ENCODE measurements at regions not wholly inside any gene's neighbourhood (a gene's known extent, or its start where the extent isn't known, plus 50 kb on each side); places are given as distances from the start of the nearest gene placed in this dataset.
A peak's percentile ranks its signal among the peaks of the same experiment; 100 is the strongest.
"Not testable (repeated sequence)": the region's sequence is repeated elsewhere in the genome, so short reads cannot be mapped to it uniquely, and the experiment has no call there.

DNA sequence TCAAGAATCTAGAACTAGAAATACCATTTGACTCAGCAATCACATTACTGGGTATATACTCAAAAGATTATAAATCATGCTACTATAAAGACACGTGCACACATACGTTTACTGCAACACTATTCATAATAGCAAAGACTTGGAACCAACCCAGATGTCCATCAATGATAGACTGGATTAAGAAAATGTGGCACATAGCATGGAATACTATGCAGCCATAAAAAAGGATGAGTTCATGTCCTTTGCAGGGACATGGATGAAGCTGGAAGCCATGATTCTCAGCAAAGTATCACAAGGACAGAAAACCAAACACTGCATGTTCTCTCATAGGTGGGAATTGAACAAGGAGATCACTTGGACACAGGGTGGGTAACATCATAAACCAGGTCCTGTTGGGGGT is 185.3 kb upstream of the ZNF322 start:
- H3K4me1 ChIP-seq (ENCODE audit: insufficient read depth, low read length); H3K36me3 ChIP-seq (ENCODE audit: insufficient read depth, low read length); H3K9ac ChIP-seq (ENCODE audit: low read depth, low read length): not testable (repeated sequence)

GRCh38 chr6:26857289-26857688 is 197.7 kb upstream of the ZNF322 start:
- not testable (repeated sequence) for H3K9me3 ChIP-seq (ENCODE audit: control insufficient read depth, insufficient read depth, low read length); H3K9ac ChIP-seq (ENCODE audit: low read depth, low read length); H3K36me3 ChIP-seq (ENCODE audit: insufficient read depth, low read length); H3K4me1 ChIP-seq (ENCODE audit: insufficient read depth, low read length)

More for the DNA sequence above, 185.3 kb upstream of the ZNF322 start:
- not testable (repeated sequence) for H3K9me3 ChIP-seq (ENCODE audit: control insufficient read depth, insufficient read depth, low read length)

DNA sequence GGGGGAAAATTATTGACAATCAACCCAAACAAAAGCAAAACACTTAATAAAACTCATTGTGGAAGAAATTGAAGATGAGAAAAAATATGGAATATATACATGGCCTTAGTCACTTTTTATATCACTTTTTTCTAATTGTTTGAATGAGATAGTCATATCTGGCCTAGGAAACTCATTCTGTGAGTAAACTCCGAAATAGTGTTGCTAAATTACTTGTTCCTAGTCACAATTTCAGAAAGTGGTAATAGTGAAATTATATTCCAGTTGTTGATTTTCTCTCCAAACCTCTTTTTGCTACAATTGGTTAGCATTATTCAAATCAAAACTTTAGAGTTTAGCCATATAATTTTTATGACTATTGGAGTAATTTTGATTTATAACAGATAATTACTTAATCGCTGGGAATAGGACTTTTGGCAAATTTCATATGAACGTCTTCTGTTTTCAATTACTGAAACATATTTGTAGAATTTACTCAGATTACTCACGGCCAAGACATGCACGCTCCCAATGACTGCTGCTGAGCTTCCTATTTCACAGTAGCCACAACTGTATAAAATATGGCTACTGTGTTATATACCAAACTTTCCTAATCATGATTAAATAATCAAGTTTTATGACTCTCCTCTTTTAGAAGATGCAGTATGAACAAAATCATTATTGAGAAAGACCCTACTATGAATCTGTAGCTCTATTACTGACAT is 199.7 kb upstream of the ZNF322 start:
- not testable (repeated sequence) for H3K9me3 ChIP-seq (ENCODE audit: control insufficient read depth, insufficient read depth, low read length); H3K36me3 ChIP-seq (ENCODE audit: insufficient read depth, low read length); H3K4me1 ChIP-seq (ENCODE audit: insufficient read depth, low read length); H3K9ac ChIP-seq (ENCODE audit: low read depth, low read length)

DNA sequence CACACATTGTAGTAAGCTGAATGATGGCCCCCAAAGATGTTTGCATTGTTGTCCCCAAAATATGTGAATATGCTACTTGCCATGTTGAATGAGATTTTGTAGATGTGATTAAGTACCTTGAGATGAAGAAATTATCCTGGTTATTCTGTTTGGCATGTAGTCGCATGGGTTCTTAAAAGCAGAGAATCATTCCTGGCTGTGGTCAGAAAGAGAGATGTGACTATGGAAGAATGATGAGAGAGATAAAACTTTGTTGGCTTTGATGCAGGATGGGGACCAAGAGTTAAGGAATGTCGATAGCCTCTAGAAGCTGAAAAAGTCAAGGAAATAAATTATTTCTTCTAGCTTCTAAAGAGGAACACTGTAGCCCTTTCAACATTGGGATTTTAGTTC is 200.2 kb upstream of the ZNF322 start:
- H3K36me3 ChIP-seq (ENCODE audit: insufficient read depth, low read length); H3K9ac ChIP-seq (ENCODE audit: low read depth, low read length); H3K9me3 ChIP-seq (ENCODE audit: control insufficient read depth, insufficient read depth, low read length); H3K4me1 ChIP-seq (ENCODE audit: insufficient read depth, low read length): not testable (repeated sequence)

GRCh38 chr6:26861913-26862312 is 202.4 kb upstream of the ZNF322 start:
- not testable (repeated sequence) for H3K9ac ChIP-seq (ENCODE audit: low read depth, low read length); H3K9me3 ChIP-seq (ENCODE audit: control insufficient read depth, insufficient read depth, low read length); H3K36me3 ChIP-seq (ENCODE audit: insufficient read depth, low read length); H3K4me1 ChIP-seq (ENCODE audit: insufficient read depth, low read length)

GRCh38 chr6:26863641-26864040 is 204.1 kb upstream of the ZNF322 start:
- H3K4me1 ChIP-seq (ENCODE audit: insufficient read depth, low read length); H3K9ac ChIP-seq (ENCODE audit: low read depth, low read length); H3K36me3 ChIP-seq (ENCODE audit: insufficient read depth, low read length); H3K9me3 ChIP-seq (ENCODE audit: control insufficient read depth, insufficient read depth, low read length): not testable (repeated sequence)

DNA sequence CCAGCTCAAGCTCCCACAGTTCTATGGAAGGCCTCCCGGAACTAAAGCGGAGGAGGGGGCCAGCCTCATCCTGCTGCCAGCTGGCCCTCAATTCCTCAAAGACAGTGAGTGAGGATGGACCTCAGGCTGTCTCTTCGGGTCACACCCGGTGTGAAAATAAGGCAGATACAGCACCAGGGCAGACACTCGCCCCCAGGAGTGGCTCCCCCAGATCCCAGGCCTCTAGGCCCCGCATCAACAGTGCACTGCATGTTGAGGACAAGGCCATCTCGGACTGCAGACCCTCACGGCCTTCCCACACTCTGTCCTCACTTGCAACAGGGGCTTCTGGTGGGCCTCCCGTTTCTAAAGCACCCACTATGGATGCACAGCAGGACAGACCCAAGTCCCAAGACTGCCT is 239.2 kb upstream of the ZNF322 start:
- not testable (repeated sequence) for H3K9me3 ChIP-seq (ENCODE audit: control insufficient read depth, insufficient read depth, low read length); H3K4me1 ChIP-seq (ENCODE audit: insufficient read depth, low read length); H3K36me3 ChIP-seq (ENCODE audit: insufficient read depth, low read length); H3K9ac ChIP-seq (ENCODE audit: low read depth, low read length)

- H3K4me1 ChIP-seq (ENCODE audit: insufficient read depth, low read length); H3K9ac ChIP-seq (ENCODE audit: low read depth, low read length); H3K36me3 ChIP-seq (ENCODE audit: insufficient read depth, low read length); H3K9me3 ChIP-seq (ENCODE audit: control insufficient read depth, insufficient read depth, low read length): not testable (repeated sequence)
These were observed 264.7 kb upstream of the ZNF322 start for GRCh38 chr6:26924206-26924605.

DNA sequence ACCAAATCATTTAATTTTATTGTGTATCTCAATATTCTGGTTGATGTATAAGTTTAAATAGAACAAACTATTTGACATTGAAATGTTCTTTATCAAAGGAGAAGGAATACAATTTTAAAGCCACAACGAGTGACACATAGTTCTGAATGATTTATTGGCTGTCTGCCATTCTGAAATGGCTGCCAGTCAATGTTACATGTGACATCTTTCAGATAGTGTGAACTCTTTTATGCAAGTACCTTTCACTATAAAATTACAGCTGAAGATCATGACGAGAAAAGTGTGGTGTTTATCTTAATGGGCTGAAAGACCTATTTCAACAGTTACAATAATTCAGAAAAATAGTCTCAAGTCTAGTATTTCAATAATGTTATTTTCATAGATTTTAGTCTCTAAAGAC is 268.6 kb upstream of the ZNF322 start:
- H3K9ac ChIP-seq (ENCODE audit: low read depth, low read length); H3K36me3 ChIP-seq (ENCODE audit: insufficient read depth, low read length); H3K9me3 ChIP-seq (ENCODE audit: control insufficient read depth, insufficient read depth, low read length); H3K4me1 ChIP-seq (ENCODE audit: insufficient read depth, low read length): not testable (repeated sequence)

DNA sequence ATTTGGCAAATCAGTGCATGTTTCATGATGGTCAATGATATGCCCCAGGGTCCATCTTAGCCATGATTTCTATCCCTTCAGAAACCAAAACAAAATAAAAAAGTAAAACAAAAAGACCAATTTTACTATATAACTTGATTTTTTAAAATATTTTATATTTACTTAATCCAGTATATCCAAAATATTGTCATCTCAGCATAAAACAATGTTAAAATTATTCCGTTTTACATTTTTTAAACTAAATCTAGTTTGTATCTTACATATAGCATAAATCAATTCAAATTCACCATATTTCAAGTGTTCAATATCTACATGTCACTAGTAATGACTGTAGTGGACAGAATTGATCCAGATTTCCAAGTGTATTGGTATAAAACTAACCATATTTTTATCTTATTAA is 277.7 kb upstream of the ZNF322 start:
- not testable (repeated sequence) for H3K4me1 ChIP-seq (ENCODE audit: insufficient read depth, low read length); H3K9me3 ChIP-seq (ENCODE audit: control insufficient read depth, insufficient read depth, low read length); H3K9ac ChIP-seq (ENCODE audit: low read depth, low read length); H3K36me3 ChIP-seq (ENCODE audit: insufficient read depth, low read length)

- H3K9me3 ChIP-seq (ENCODE audit: control insufficient read depth, insufficient read depth, low read length); H3K36me3 ChIP-seq (ENCODE audit: insufficient read depth, low read length); H3K9ac ChIP-seq (ENCODE audit: low read depth, low read length); H3K4me1 ChIP-seq (ENCODE audit: insufficient read depth, low read length): not testable (repeated sequence)
These were observed 291.7 kb upstream of the ZNF322 start for GRCh38 chr6:26951211-26951610.

DNA sequence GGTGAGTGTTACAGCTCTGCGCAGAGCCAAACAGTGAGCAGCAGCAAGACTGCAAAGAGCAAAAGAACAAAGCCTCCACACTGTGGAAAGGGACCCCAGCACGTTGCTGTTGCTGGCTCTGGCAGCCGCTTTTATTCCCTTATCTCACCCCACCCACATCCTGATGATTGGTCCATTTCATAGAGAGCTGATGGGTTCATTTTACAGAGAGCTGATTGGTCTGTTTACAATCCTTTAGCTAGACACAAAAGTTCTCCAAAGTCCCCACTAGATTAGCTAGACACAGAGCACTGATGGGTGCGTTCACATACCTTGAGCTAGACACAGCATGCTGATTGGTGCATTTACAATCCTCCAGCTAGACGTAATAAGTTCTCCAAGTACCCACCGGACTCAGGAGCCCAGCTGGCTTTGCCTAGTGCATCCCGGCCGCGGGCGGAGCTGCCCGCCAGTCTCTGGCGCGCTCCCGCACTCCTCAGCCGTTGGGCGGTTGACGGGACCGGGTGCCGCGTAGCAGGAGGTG is 291.4 kb upstream of the PRSS16 start:
- H3K9ac ChIP-seq (ENCODE audit: low read depth, low read length), result peak overlapping the region; percentile 50; the same call in 1 of the 2 replicates
- not testable (repeated sequence) for H3K36me3 ChIP-seq (ENCODE audit: insufficient read depth, low read length)

GRCh38 chr6:26956601-26957184 is 290.8 kb upstream of the PRSS16 start:
- not testable (repeated sequence) for H3K36me3 ChIP-seq (ENCODE audit: insufficient read depth, low read length); H3K9me3 ChIP-seq (ENCODE audit: control insufficient read depth, insufficient read depth, low read length); H3K4me1 ChIP-seq (ENCODE audit: insufficient read depth, low read length)
- peak overlapping the region; percentile 54; the same call in 1 of the 2 replicates for H3K9ac ChIP-seq (ENCODE audit: low read depth, low read length)

More for the DNA sequence above, 291.4 kb upstream of the PRSS16 start:
- not testable (repeated sequence) for H3K9me3 ChIP-seq (ENCODE audit: control insufficient read depth, insufficient read depth, low read length); H3K4me1 ChIP-seq (ENCODE audit: insufficient read depth, low read length)

DNA sequence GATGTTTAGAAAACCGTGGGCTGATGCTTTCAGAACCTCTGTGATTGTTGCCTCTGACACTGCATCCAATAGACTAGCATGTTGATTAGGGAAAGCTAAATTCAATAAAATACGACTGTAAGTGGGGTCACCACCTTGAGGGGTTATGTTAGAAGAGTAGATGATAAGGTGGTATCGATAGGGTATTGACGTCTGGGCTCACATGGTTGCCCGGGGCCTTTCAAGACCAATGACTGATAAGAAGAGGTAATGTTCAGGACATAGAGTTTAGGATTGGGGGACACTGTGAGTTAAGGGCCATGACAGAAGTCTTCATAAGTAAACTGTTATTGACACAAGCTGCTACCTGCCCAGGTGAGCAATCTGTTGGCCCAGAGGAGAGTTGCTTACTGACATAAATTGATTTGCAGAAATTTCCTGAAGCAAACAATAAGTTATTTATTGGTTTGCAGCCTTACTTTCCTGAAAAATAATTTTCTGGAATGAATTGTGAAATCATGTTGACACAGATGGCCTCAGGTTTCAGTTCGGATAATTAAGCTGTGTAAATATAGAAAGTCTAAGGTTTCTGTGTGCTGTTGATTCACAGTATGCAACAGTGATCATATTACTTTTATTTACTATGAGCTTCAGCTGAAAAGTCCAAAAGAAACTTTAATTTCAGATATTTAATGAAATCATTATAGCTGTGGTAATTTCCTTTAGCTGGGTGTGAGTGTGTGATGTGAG is 289.9 kb upstream of the PRSS16 start:
- not testable (repeated sequence) for H3K9me3 ChIP-seq (ENCODE audit: control insufficient read depth, insufficient read depth, low read length); H3K36me3 ChIP-seq (ENCODE audit: insufficient read depth, low read length); H3K4me1 ChIP-seq (ENCODE audit: insufficient read depth, low read length)
- H3K9ac ChIP-seq (ENCODE audit: low read depth, low read length), result peak overlapping the region; percentile 54; the same call in 1 of the 2 replicates

- not testable (repeated sequence) for H3K9ac ChIP-seq (ENCODE audit: low read depth, low read length); H3K4me1 ChIP-seq (ENCODE audit: insufficient read depth, low read length); H3K9me3 ChIP-seq (ENCODE audit: control insufficient read depth, insufficient read depth, low read length); H3K36me3 ChIP-seq (ENCODE audit: insufficient read depth, low read length)
These were observed 286.3 kb upstream of the PRSS16 start for GRCh38 chr6:26961236-26961635.

Data from ES-I3 (cell line).